AG04450 (cell line): ENCODE measurements at regions not wholly inside any gene's neighbourhood (a gene's known extent, or its start where the extent isn't known, plus 50 kb on each side); places are given as distances from the start of the nearest gene placed in this dataset.

Experiments
- CTCF ChIA-PET: fragments of 300-600, 350-600 bp; formaldehyde crosslinking; extraction: SDS; loops from one replicate; lab custom pipeline; 2022; ENCODE audit warnings: antibody characterized with exemption, inconsistent platforms; lab: Charles Lee
- POLR2A ChIA-PET: fragments of 350-600 bp; formaldehyde crosslinking; extraction: SDS; loops from one replicate; lab custom pipeline; 2021; ENCODE audit warnings: antibody characterized with exemption, inconsistent platforms; lab: Yijun Ruan, JAX
- DNase-seq: peaks from one replicate; pipeline ENCODE4 v3.0.0-alpha.2; 2011; ENCODE audit warnings: low read depth, low spot score
- H3K27ac ChIP-seq: one replicate; pipeline ENCODE4 v1.5.1; 2012; ENCODE audit warnings: low read depth, low read length, control low read depth
- H3K27me3 ChIP-seq: one replicate; pipeline ENCODE4 v1.6.0; 2012; ENCODE audit warnings: low read length; ENCODE audit not compliant: control insufficient read depth, insufficient read depth
- H3K4me3 ChIP-seq: 2 replicates; pipeline ENCODE4 v1.5.1; 2011; ENCODE audit warnings: mild to moderate bottlenecking, low read depth, low read length, control low read depth
- H3K9me3 ChIP-seq: 2 replicates; pipeline ENCODE4 v1.5.1; 2012; ENCODE audit warnings: low read length; ENCODE audit not compliant: control insufficient read depth, insufficient read depth
- TF ChIP-seq, protein P1 (sequence below): IDR thresholded peaks from 2 replicates; pipeline ENCODE4 v1.5.1; 2011; ENCODE audit warnings: low read depth, low read length, control low read depth, inconsistent platforms

DNA sequence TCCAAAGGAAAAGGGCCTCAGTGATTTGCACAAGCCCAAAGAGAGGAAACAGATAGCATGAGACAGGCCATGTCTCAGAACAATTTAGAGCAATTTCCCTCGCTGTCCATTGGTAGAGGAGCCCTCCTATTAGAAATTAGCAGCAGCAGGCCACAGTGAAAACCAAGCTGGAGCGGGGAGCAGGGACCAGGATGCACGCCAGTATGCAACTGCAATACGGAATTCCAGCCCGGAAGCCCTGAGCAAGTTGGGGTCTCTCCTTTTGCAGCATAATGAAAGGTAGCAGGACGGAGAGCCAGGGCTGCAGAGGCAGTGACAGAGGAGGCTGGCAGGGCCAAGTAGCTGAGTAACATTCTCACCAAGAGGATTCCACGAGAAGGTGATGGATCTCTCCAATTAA, 84.9 kb upstream of the CLMN start:
- TF ChIP-seq, protein P1, sequence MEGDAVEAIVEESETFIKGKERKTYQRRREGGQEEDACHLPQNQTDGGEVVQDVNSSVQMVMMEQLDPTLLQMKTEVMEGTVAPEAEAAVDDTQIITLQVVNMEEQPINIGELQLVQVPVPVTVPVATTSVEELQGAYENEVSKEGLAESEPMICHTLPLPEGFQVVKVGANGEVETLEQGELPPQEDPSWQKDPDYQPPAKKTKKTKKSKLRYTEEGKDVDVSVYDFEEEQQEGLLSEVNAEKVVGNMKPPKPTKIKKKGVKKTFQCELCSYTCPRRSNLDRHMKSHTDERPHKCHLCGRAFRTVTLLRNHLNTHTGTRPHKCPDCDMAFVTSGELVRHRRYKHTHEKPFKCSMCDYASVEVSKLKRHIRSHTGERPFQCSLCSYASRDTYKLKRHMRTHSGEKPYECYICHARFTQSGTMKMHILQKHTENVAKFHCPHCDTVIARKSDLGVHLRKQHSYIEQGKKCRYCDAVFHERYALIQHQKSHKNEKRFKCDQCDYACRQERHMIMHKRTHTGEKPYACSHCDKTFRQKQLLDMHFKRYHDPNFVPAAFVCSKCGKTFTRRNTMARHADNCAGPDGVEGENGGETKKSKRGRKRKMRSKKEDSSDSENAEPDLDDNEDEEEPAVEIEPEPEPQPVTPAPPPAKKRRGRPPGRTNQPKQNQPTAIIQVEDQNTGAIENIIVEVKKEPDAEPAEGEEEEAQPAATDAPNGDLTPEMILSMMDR: no peak
- Histone ChIP-seq H3K9me3 (no peaks in the 10 kb centered on the region), H3K27me3 (no peaks in the 10 kb centered on the region), H3K27ac (no peak overlapping the region), H3K4me3 (no peak overlapping the region)
- CTCF ChIA-PET: no interaction called here
- no peak for DNase-seq
- POLR2A ChIA-PET: no interaction called here

DNA sequence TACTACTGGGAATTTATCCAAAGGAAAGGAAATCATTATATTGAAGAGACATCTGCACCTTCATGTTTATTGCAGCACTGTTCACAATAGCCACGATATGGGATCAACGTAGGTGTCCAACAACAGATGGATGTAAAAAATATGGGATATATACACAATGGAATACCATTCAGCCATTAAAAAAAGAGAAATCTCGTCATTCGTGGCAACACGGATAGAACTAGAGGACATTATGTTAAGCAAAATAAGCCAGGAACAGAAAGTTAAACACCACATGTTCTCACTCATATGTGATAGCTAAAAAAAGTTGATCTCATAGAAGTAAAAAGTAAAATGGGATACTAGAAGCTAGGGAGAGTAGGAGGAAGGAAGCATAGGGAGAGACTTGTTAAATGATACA, 82.9 kb upstream of the CLMN start:
- TF ChIP-seq, protein P1: no peak
- no peaks in the 10 kb centered on the region for H3K27me3 ChIP-seq
- CTCF ChIA-PET: interaction anchor here (1.9 kb wide), 1 partner anchor 40 kb away, joined by 5 read pairs; no protein-coding TSS in a partner anchor
- POLR2A ChIA-PET: no interaction called here
- H3K27ac ChIP-seq: no peak overlapping the region
- no peaks in the 10 kb centered on the region for H3K9me3 ChIP-seq
- H3K4me3 ChIP-seq: no peak overlapping the region
- DNase-seq: no peak

DNA sequence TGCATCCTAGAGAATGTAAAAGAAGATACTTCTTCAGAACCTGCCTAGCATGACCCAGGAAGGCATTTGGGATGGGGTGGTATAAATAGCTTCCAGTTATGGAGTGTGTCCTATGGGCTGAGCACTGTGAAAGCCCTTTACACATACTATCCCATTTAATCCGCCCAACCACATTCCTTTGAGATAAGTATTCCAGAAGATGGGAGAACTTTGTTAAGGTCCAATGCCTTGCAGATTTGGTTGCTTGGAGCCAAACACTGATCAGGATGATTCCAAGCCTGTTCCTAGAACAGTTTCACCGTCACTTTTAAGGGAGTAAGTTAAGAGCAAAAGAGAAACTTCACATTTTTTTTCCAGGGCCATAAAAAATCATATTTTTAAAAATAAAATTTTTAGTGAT, 82.5 kb upstream of the CLMN start:
- CTCF ChIA-PET: interaction anchor here (1.9 kb wide), 1 partner anchor 40 kb away, joined by 5 read pairs; no protein-coding TSS in a partner anchor
- TF ChIP-seq, protein P1: no peak
- POLR2A ChIA-PET: no interaction called here
- H3K9me3 ChIP-seq: no peaks in the 10 kb centered on the region
- H3K4me3 ChIP-seq: no peak overlapping the region
- DNase-seq: no peak
- no peaks in the 10 kb centered on the region for H3K27me3 ChIP-seq
- no peak overlapping the region for H3K27ac ChIP-seq

DNA sequence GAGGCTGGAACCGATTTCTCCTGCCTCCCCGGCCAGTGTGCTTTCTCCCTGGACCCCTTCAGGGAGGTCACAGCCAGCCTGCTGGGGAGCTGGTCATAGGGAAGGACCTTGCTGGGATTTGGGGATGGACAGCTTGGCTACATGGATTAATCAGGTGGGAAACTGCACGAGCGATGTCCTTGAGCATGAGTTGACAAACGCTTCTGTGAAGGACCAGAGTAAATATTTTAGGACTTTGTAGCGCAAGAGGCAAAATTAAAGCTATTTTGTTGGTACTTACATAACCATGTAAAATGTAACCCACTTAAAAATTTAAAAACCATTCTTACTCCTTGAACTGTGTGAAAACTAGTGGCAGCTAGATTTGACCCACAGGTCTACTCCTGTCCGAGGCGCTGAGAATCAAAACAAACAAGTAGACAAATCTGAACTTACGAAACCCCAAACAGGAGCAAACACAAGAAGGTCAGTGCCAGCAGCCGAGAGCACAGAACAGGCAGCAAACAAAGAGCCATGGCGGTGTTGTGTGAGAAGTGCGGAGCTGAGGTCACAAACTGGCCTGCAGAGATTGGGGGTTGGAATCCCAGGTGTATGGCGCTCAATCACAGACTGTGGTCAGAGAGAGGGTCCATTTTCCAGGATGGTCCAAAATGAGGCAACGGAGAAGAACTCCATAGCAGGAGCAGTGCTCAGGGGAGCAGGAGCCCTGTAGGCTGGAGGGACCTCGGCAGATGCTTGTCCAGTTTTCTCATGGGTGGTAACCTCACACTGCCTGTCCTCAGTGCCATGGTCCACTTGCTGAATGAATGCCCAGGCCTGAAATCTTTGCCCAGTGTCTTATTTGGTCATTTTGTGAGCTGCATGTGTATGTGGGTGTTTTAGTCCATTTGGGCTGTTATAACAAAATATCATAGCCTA, 79.2 kb upstream of the CLMN start:
- Histone ChIP-seq H3K4me3 (no peak overlapping the region), H3K9me3 (no peaks in the 10 kb centered on the region), H3K27ac (no peak overlapping the region), H3K27me3 (no peaks in the 10 kb centered on the region)
- ChIA-PET CTCF (no interaction called here), POLR2A (no interaction called here)
- DNase-seq: no peak
- TF ChIP-seq, protein P1: no peak

DNA sequence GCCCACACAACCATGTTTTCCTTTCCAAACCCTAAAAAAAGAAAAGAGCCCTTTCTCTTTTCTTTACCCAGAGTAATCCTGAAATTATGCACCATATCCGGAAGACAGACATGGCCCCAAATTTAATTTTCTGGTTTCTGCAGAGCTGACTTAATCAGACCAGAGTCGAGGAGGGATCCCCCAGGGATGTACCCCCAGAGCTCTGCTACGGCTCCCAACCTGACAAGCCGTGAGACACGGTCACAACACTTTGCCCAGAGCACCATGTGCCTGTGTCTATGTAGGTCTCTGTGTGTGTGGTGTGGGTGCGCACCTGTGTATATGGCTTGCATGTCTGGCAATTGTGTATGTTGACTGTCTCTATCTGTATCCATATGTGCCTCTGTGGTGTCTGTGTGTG, 77.6 kb upstream of the CLMN start:
- TF ChIP-seq, protein P1: no peak
- no peak for DNase-seq
- ChIA-PET POLR2A (no interaction called here), CTCF (no interaction called here)
- H3K9me3 ChIP-seq: no peaks in the 10 kb centered on the region
- no peaks in the 10 kb centered on the region for H3K27me3 ChIP-seq
- no peak overlapping the region for H3K4me3 ChIP-seq
- H3K27ac ChIP-seq: no peak overlapping the region
